DMS79 (cell line): ENCODE measurements at regions not wholly inside any gene's neighbourhood (a gene's known extent, or its start where the extent isn't known, plus 50 kb on each side); places are given as distances from the start of the nearest gene placed in this dataset.
"Not testable (repeated sequence)": the region's sequence is repeated elsewhere in the genome, so short reads cannot be mapped to it uniquely, and the experiment has no call there.

Source experiments
- DNase-seq: peaks from one replicate; lab custom pipeline; 2025; lab: John Stamatoyannopoulos, UW

DNA sequence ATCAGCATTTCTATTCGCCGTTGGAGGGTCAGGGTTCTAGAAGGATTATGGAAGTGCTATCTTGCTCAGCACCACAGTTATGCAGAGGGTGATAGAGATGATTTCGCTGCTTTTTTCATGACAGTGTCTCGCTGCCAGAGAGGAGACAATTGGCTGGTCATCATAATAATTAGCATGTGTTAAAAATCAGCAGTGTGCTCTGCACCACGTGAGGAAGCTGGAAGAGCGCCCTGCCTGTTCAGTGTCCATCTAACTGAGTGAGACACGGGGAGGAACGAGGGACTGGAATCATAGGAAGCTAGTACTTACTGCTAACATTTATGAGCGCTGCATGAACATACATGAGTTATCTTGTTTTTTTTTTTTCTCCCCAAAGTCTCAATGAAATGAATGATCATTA is 116.2 kb upstream of the PLAAT1 start:
- DNase-seq: no peak

GRCh38 chr3:193129607-193130006 is 111.4 kb upstream of the PLAAT1 start:
- DNase-seq: no peak

DNA sequence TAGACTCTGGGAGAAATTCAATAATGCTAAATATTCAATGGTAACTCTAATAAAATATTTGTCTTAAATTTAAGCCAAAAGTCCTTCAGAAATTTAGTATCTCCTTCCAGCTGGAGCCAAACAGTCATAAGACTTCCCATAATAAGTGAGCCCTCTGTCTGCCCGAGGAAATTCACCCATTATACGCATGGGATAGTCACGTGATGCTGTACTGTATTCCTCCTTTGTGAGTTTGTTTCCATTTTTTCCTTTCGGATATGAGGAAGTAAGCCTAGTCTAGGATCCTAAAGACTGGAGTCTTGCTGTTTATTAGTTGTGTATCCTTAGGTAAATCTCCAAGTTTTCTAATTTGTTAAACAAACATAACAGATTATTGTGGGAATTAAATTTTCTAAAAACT is 110.4 kb upstream of the PLAAT1 start:
- no peak for DNase-seq

GRCh38 chr3:193132241-193132640 is 108.8 kb upstream of the PLAAT1 start:
- no peak for DNase-seq

GRCh38 chr3:193132964-193133363 is 108.1 kb upstream of the PLAAT1 start:
- DNase-seq: no peak

- DNase-seq: no peak
Measured at GRCh38 chr3:193134856-193135255, 106.2 kb upstream of the PLAAT1 start.

- DNase-seq: no peak
Measured at GRCh38 chr3:193140381-193140780, 100.6 kb upstream of the PLAAT1 start.

DNA sequence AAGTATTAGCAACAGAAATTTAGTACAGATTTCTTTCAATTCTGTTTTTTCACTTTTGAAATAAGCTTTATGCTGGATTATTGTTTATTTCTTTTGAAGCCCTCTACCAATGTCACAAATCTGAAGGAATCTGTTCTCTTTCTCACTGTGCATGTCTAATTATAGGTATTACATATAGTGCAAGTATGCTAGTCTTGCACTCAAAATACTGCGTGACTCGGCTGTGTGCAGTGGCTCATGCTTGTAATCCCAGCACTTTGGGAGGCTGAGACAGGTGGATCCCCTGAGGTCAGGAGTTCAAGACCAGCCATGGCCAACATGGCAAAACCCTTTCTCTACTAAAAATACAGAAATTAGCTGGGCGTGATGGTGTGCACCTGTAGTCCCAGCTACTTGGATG is 95.8 kb upstream of the PLAAT1 start:
- no peak for DNase-seq

DNA sequence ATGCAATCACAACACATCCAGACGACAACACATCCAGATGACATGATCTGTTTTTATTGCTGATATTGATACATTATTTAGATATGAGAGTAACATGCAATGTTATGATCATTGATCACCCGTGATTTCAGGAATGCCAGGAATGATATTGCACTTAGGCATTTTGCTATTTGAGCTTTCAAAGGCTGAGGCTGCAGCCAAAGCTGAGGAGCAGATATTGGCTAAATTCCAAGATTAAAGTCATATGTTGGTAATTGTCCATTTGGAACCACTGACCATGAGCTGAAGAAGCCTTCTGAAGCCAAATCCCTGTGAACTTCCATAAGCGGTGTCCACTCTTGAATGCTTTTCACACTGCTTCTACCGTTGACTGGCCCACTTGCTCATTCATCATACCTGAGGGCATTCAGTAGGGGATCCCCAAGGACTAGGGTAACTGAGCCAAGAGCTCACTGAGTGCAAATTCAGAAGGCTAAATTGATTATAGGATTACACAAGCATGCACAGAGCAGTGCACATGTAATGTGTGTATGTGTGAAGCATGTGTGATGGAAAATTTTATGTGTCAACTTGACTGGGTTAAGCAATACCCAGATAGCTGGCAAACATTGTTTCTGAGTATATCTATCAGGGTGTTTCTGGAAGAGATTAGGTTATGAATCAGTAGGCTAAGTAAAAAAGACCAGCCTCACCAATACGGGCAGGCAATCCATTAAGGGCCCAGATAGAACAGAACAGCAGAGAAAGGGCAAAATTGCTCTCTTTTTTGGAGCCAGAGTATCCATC is 92.1 kb upstream of the PLAAT1 start:
- no peak for DNase-seq

DNA sequence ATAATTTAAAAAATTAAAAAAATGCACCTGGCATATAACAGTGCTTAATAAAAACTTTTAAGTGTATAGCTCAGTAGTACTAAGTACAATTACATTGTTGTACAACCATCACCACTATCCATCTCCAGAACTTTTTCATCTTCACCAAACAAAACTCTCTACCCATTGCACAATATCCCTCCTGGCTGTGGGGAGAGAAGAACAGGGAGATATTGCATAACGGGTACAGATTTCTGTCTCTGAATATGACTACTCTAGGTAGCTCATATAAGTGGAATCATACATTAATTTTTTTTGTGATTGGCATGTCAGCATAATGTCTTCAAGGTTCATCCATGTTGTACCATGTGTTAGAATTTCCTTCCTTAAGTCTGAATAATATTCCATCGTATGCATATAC is 91.0 kb upstream of the PLAAT1 start:
- no peak for DNase-seq

DNA sequence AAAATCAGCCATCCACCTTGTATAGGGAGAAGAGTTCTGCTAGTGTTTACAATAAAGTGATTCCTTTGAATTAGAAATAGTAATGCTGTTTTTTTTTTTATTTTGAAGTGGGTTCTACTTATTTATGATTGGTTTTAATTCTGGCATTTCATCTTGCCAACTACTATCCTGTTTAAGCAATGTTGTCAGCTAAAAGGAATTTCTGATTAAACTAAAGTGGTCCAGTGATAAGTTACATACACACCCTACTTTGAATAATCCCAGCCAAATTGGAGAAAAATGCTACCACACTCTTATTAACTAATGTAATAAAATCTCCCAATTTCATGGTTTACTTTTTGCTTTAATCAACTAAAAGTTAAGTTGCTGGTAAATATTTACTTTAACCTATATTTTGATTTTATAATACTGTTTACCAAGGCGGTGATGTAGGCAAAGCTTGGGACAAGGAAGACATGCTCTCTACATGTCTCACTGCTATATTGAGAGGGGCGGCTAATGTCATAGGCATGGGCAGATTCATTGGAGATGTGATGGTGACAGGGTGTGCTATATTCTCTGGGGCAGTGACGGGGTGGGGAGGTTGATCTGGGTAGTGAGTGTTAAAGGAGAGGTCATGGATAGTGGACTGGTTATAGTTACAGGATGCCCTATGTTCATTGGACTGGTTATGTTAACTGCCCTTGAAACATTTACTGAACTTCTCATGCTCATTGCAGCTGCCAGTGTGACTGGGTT is 85.8 kb upstream of the PLAAT1 start:
- not testable (repeated sequence) for DNase-seq

GRCh38 chr3:193157051-193157450 is 84.0 kb upstream of the PLAAT1 start:
- DNase-seq: no peak

DNA sequence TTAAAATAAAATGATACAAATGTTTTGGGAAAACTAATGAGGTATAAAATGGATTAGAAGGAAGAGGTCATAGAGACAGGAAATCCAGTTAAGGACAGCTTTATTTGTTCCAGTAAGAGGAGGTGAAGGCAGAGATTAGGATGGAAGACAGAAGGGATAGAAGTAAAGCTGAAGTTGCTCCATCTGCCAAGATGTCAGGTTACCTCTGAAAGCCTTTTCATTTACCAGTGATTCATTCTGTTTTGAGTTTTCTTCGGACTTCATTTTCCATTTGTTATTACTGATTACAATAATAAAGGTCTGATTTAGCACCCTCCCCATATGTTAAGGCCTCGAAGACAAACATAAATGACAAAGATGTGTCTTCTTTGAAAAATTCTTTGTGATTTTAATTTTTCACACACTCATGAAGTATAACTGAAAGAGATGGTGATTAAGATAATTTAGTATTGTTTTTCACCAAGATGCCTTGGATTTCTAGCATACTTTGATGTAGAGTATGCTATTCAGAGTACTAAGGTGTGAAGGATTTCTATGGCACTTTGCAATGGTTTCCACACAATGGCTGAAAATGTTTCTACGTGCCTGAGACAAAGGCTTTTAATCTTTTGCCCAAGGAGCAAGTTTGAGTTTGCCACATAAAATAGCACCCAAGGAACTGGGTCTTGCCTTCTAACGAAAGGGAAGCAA is 75.4 kb upstream of the PLAAT1 start:
- DNase-seq: no peak

DNA sequence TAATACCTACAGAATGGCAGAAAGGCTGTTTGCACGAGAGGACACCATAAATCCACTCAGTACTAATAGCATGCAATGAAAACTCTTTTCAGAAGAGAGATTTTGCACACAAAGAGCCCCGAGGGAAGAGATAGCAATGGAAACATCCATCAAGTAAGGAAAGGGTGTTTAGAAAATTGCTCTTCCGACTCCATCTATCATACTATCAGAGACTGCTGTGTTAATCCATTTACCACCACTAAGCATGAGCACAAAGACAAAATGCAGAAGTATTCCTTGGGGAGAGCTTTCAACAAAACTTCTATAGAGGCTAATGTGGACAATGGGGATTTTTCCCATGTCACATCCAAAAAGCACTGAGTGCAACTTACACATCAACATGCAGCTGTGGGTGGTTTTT is 72.1 kb upstream of the PLAAT1 start:
- DNase-seq: no peak

GRCh38 chr3:193174140-193174539 is 66.9 kb upstream of the PLAAT1 start:
- DNase-seq: no peak

DNA sequence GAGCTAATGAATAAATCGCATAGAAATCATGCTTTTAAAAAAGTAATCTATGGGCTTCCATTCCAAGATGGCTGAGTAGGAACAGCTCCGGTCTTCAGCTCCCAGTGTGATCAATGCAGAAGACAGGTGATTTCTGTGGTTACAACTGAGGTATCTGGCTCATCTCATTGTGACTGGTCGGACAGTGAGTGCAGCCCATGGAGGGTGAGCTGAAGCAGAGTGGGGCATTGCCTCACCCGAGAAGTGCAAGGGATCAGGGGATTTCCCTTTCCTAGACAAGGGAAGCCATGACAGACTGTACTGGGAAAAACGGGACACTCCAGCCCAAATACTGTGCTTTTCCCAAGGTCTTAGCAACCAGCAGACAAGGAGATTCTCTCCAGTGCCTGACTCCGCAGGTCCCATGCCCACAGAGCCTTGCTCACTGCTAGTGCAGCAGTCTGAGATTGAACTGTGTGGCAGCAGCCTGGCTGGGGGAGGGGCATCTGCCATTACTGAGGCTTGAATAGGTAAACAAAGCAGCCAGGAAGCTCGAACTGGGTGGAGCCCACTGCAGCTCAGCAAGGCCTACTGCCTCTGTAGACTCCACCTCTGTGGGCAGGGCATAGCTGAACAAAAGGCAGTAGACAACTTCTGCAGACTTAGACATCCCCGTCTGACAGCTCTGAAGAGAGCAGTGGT is 61.5 kb upstream of the PLAAT1 start:
- not testable (repeated sequence) for DNase-seq

- no peak for DNase-seq
Measured at GRCh38 chr3:193187070-193187722, 53.8 kb upstream of the PLAAT1 start.

GRCh38 chr3:193190146-193190786 is 50.8 kb upstream of the PLAAT1 start:
- no peak for DNase-seq
